Skin of body (tissue), 1 donor: ENCODE measurements at regions not wholly inside any gene's neighbourhood (a gene's known extent, or its start where the extent isn't known, plus 50 kb on each side); places are given as distances from the start of the nearest gene placed in this dataset.

Source experiments
- DNase-seq: peaks from one replicate; lab custom pipeline; 2025; lab: John Stamatoyannopoulos, UW

GRCh38 chr2:161102770-161103450, 57.3 kb upstream of the TANK start:
- no peak for DNase-seq

DNA sequence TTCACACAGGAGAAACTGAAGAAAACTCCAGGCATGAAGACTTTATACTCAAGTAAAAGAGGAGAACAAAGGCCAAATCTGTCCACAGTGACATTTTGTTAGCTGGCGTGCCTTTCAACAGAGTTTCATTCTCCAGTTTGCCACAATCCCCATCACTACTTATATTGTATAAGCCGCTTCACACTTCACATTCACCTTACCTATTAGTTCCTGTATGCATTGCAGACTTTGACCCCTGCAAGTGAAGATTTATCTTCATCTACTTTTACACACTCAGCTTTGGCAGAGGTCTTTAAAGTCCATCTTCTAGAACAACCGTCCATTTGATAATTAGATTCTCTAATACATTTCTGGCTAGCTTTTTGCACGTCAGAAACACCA, 56.8 kb upstream of the TANK start:
- DNase-seq, result no peak

DNA sequence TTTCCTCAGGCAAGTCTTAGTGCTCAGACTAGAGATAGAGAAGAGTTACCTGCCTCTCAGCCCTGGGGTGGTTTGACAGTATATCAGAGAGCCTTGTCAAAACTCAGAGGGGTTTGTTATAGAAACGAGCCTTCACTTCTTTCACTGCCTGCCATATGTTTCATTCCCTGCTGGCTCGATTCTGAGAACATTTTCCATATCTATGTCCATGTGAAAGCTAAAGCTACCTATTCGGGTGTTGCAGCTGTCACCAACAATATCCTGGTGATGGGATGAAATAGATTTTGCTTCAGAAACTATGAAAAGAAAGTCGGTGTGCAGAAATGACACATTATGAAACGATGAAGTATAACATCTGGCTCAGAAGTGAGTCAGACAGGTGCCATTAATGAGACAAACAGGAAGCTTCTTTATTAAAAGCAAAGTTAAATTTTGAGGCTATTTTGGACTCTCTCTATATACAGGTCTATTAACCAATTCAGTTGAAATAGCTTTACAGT, 56.1 kb upstream of the TANK start:
- no peak for DNase-seq

DNA sequence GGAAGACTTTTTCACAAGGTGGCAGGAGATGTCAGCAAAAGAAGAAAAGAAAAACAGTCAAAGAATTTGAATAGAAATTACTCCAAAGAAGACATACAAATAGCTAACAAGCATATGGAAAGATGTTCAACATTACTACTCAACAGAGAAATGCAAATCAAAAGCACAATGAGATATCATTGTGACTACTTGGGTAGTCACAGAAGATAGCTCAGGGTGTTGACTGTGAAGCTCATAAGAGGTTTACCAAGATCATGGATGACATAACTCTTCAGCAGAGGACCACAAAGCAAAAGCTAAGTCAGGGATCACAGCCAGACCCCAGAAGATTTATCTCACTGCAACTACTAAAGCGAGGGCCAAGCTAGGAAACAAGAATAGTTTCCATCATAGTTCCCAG, 53.0 kb upstream of the TANK start:
- DNase-seq, result no peak
